GM23248 (cell line): ENCODE measurements at regions not wholly inside any gene's neighbourhood (a gene's known extent, or its start where the extent isn't known, plus 50 kb on each side); places are given as distances from the start of the nearest gene placed in this dataset.

Experiments
- EZH2 ChIP-seq: fragments of 200-600 bp; sonication (generic); IDR thresholded peaks from 2 replicates; pipeline ENCODE4 v1.6.1; 2018; ENCODE audit warnings: antibody characterized with exemption, mild to moderate bottlenecking; ENCODE audit not compliant: insufficient read depth, poor library complexity, severe bottlenecking
- EZH2phosphoT487 ChIP-seq: fragments of 200-600 bp; sonication (generic); IDR thresholded peaks from 2 replicates; pipeline ENCODE4 v1.6.1; 2018; ENCODE audit warnings: antibody characterized with exemption, moderate library complexity, mild to moderate bottlenecking, low read depth; ENCODE audit not compliant: insufficient read depth

- no peak for TF ChIP-seq EZH2
- no peak for TF ChIP-seq EZH2phosphoT487
These were observed 300.8 kb downstream of the CDH9 start for GRCh38 chr5:26737348-26738265.
